Nephron (organoid): ENCODE measurements at regions not wholly inside any gene's neighbourhood (a gene's known extent, or its start where the extent isn't known, plus 50 kb on each side); places are given as distances from the start of the nearest gene placed in this dataset.

ENCODE experiments used
- H3K27ac Mint-ChIP-seq, 3 experiments: 2 replicates each; pipeline ENCODE4 v1.8.0; 2020; ENCODE audit warnings: mixed read lengths in 3 of 3, mild to moderate bottlenecking in 2 of 3, moderate library complexity in 1 of 3
- H3K27me3 Mint-ChIP-seq: 2 replicates; pipeline ENCODE4 v1.8.0; 2021; ENCODE audit warnings: low read depth, mild to moderate bottlenecking, moderate library complexity, mixed read lengths
- H3K36me3 Mint-ChIP-seq: 2 replicates; pipeline ENCODE4 v1.8.0; 2020; ENCODE audit warnings: low read depth, mixed read lengths
- H3K4me1 Mint-ChIP-seq: 2 replicates; pipeline ENCODE4 v1.8.0; 2020; ENCODE audit warnings: mixed read lengths
- H3K4me3 Mint-ChIP-seq, 3 experiments: 2 replicates each; pipeline ENCODE4 v1.8.0; 2020; ENCODE audit warnings: mild to moderate bottlenecking in 3 of 3, mixed read lengths in 3 of 3, moderate library complexity in 2 of 3
- H3K9me3 Mint-ChIP-seq: 2 replicates; pipeline ENCODE4 v1.8.0; 2020; ENCODE audit warnings: mixed read lengths
- TF ChIP-seq, protein P1 (sequence below), 3 experiments: fragments of 200-600 bp; sonication (generic); IDR thresholded peaks; one replicate each; pipeline ENCODE4 v1.5.0; 2021; ENCODE audit warnings: antibody characterized with exemption in 3 of 3; ENCODE audit not compliant: unreplicated experiment in 3 of 3

DNA sequence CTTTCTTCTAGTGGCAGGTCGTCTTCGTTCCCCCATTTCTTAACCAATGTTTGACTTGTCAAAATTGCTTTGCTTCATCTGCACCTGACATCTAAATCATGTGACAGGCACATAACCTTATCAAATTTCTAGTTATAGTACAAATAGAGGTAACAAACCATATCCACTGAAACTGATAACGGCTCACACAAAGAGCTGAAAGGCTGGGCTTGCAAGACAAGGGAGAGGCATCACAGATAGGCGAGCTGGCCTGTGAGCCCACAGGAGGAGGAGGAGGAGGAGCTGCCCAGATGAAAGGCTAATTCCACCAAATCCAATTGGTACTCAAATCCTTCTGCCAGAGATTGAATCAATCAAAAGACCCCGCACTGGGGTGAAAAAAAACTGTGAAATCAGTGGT lies 80.2 kb upstream of the NEBL start:
- Mint-ChIP-seq H3K4me1 (no peaks in the 10 kb centered on the region), H3K36me3 (no peaks in the 10 kb centered on the region), H3K4me3 (no peak overlapping the region), H3K27me3 (peaks cover 5% of the 10 kb centered on the region), H3K9me3 (no peaks in the 10 kb centered on the region), H3K27ac (no peak overlapping the region)
- TF ChIP-seq, protein P1, sequence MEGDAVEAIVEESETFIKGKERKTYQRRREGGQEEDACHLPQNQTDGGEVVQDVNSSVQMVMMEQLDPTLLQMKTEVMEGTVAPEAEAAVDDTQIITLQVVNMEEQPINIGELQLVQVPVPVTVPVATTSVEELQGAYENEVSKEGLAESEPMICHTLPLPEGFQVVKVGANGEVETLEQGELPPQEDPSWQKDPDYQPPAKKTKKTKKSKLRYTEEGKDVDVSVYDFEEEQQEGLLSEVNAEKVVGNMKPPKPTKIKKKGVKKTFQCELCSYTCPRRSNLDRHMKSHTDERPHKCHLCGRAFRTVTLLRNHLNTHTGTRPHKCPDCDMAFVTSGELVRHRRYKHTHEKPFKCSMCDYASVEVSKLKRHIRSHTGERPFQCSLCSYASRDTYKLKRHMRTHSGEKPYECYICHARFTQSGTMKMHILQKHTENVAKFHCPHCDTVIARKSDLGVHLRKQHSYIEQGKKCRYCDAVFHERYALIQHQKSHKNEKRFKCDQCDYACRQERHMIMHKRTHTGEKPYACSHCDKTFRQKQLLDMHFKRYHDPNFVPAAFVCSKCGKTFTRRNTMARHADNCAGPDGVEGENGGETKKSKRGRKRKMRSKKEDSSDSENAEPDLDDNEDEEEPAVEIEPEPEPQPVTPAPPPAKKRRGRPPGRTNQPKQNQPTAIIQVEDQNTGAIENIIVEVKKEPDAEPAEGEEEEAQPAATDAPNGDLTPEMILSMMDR (IDR thresholded peaks at IDR 0.05; ENCODE audit: unreplicated experiment in 3 of 3) = no peak

DNA sequence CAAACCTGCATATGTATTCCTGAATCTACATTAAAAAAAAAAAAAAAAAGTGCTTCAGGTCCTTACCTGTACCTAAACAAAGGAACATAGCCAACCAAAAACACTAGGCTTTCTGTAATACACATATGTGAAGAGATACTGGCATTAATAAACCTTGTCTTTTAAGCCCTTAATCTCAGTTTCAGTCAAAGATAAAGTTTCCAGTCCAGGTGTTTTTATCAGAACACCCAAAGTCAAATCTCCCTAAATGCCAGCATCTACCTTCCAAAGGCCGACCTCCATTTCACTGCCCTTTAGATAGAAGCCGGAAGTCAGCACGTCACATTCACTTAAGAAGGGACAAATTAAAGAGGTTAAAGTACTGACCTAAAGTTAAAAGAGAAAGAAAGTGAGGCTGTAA lies 79.8 kb upstream of the NEBL start:
- TF ChIP-seq, protein P1 (IDR thresholded peaks at IDR 0.05; ENCODE audit: unreplicated experiment in 3 of 3) = no peak
- H3K27ac Mint-ChIP-seq = no peak overlapping the region
- no peak overlapping the region for H3K4me3 Mint-ChIP-seq
- no peaks in the 10 kb centered on the region for H3K4me1 Mint-ChIP-seq
- peaks cover 5% of the 10 kb centered on the region for H3K27me3 Mint-ChIP-seq
- H3K36me3 Mint-ChIP-seq = no peaks in the 10 kb centered on the region
- H3K9me3 Mint-ChIP-seq = no peaks in the 10 kb centered on the region

DNA sequence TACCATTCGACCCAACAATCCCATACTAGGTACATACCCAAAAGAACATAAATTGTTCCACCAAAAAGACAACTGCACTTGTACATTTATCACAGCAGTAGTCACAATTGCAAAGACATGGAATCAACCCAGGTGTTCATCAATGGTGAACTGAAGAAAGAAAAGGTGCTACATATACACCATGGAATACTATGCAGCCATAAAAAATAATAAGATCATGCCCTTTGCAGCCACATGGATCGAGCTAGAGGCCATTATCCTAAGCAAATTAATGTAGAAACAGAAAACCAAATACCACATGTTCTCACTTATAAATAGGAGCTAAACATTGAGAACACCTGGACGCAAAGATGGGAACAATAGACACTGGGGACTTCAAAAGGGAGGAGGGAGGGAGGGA lies 79.3 kb upstream of the NEBL start:
- Mint-ChIP-seq H3K36me3 (no peaks in the 10 kb centered on the region), H3K4me3 (no peak overlapping the region), H3K27ac (no peak overlapping the region), H3K4me1 (no peaks in the 10 kb centered on the region), H3K9me3 (no peaks in the 10 kb centered on the region), H3K27me3 (peaks cover 5% of the 10 kb centered on the region)
- TF ChIP-seq, protein P1 (IDR thresholded peaks at IDR 0.05; ENCODE audit: unreplicated experiment in 3 of 3) = no peak

DNA sequence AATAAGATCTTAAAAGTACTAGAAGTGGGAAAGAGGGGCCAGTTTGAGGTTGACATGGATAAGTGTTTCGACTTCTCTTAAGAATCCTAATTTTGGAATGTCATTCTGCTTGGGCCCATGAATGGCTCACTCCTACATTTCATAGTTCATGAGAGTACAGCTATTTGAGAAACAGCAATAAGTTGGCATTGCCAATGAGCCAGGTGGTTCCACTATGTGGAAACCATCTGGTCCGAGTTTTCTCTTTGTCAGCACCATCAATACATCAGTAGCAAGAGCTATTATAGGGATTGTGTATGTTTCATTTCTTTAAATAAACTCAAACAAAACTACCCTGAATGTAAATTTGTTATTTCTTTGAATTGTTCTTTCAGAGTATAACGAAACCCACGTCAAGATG lies 78.1 kb upstream of the NEBL start:
- TF ChIP-seq, protein P1 (IDR thresholded peaks at IDR 0.05; ENCODE audit: unreplicated experiment in 3 of 3) = no peak
- Mint-ChIP-seq H3K36me3 (no peaks in the 10 kb centered on the region), H3K4me3 (no peak overlapping the region), H3K9me3 (no peaks in the 10 kb centered on the region), H3K27ac (no peak overlapping the region), H3K4me1 (no peaks in the 10 kb centered on the region), H3K27me3 (no peaks in the 10 kb centered on the region)

DNA sequence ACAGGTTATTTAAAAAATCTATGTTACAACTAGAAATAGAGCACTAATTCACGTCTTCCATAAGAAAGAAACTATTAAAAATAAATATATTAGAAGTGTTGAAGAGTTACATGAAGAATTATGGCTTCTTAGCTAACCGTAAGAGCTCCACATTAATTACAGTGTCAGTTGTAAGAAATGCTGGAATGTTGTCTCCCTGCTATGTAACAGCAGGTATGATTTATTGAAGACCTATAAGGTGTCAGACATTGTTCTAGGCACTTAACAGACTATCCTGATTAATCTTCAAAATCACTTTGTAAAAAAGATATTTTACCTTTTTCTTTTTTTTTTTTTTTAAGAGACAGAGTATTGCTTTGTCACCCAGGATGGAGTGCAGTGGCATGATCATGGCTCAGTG lies 75.8 kb upstream of the NEBL start:
- Mint-ChIP-seq H3K27me3 (no peaks in the 10 kb centered on the region), H3K4me3 (no peak overlapping the region), H3K4me1 (no peaks in the 10 kb centered on the region), H3K27ac (no peak overlapping the region), H3K9me3 (no peaks in the 10 kb centered on the region), H3K36me3 (no peaks in the 10 kb centered on the region)
- TF ChIP-seq, protein P1 (IDR thresholded peaks at IDR 0.05; ENCODE audit: unreplicated experiment in 3 of 3) = no peak

DNA sequence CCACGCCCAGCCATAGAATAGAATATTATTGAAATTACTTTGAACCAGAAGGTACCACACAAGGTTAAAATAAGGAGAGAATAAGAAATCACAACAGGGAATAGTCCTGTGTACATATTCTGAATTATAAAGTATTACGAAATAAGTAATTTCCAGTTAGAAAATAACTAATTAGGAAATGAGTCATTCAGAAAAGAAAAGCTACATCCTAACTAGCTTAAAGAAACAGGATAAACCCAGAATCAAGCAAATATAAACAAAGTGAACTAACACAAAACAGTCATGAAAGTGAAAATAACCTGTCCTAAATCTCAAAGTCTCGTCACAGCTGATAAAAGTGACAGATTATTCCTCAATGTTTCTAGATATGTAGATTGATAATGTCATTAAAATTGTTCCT lies 74.8 kb upstream of the NEBL start:
- Mint-ChIP-seq H3K4me3 (no peak overlapping the region), H3K27me3 (no peaks in the 10 kb centered on the region), H3K27ac (no peak overlapping the region)

More for the DNA sequence above, 74.8 kb upstream of the NEBL start:
- no peaks in the 10 kb centered on the region for H3K36me3 Mint-ChIP-seq
- no peaks in the 10 kb centered on the region for H3K9me3 Mint-ChIP-seq
- TF ChIP-seq, protein P1 (IDR thresholded peaks at IDR 0.05; ENCODE audit: unreplicated experiment in 3 of 3) = no peak
- H3K4me1 Mint-ChIP-seq = no peaks in the 10 kb centered on the region
